B cell (primary cell): ENCODE measurements at regions not wholly inside any gene's neighbourhood (a gene's known extent, or its start where the extent isn't known, plus 50 kb on each side); places are given as distances from the start of the nearest gene placed in this dataset.

ENCODE experiments used
- ATAC-seq: fragments of 200-7000 bp; cut with Tn5 transposase; one replicate; pipeline ENCODE4 v1.10.0; 2021; ENCODE audit warnings: low read depth, mild to moderate bottlenecking, moderate number of reproducible peaks, moderate library complexity
- CTCF ChIA-PET: fragments of 350-600 bp; sonication (Branson Sonifier 250); formaldehyde crosslinking; loops from one replicate; lab custom pipeline; 2021; ENCODE audit warnings: antibody characterized with exemption, inconsistent platforms; lab: Charles Lee
- POLR2A ChIA-PET: fragments of 350-600 bp; sonication (Branson Sonifier 250); formaldehyde crosslinking; loops from one replicate; lab custom pipeline; 2021; ENCODE audit warnings: antibody characterized with exemption; lab: Charles Lee
- DNase-seq: peaks from one replicate; pipeline ENCODE4 v3.0.0; 2013
- H2AFZ ChIP-seq: 2 replicates; pipeline ENCODE4 v1.6.1; 2012; ENCODE audit warnings: mild to moderate bottlenecking, low read depth, low read length; ENCODE audit not compliant: insufficient read depth, poor library complexity, severe bottlenecking
- H3K27ac ChIP-seq, 2 donors: 1 replicate in 1 of 2; 2 replicates in 1 of 2; pipeline ENCODE4 v1.5.1; 2012 to 2013; ENCODE audit warnings: low read length in 2 of 2, mild to moderate bottlenecking in 2 of 2, moderate library complexity in 1 of 2
- H3K27me3 ChIP-seq, 4 experiments: fragments of 200-600 bp in 1 of 4; sonication (generic) in 1 of 4; replicated peaks in 1 of 4; 1 replicate in 2 of 4; 2 replicates in 2 of 4; pipeline versions ENCODE4 v1.6.1 to v1.7.0; 2013 to 2016; ENCODE audit warnings: low read length in 3 of 4, mild to moderate bottlenecking in 2 of 4, mixed read lengths in 1 of 4, moderate library complexity in 1 of 4; ENCODE audit not compliant: insufficient read depth in 4 of 4, control insufficient read depth in 3 of 4; ENCODE audit errors: control extremely low read depth in 1 of 4
- H3K36me3 ChIP-seq, 2 experiments: replicated peaks in 1 of 2; 1 replicate in 1 of 2; 2 replicates in 1 of 2; pipeline versions ENCODE4 v1.6.1 to v1.7.1; 2013; ENCODE audit warnings: low read length in 1 of 2; ENCODE audit not compliant: insufficient read depth in 2 of 2, control insufficient read depth in 1 of 2; ENCODE audit errors: control extremely low read depth in 1 of 2, extremely low read depth in 1 of 2
- H3K4me1 ChIP-seq, 2 donors: fragments of 200-600 bp in 1 of 2; sonication (generic) in 1 of 2; 1 replicate in 1 of 2; 2 replicates in 1 of 2; pipeline versions ENCODE4 v1.5.1 to v1.6.1; 2013 to 2017; ENCODE audit warnings: low read length in 2 of 2; ENCODE audit not compliant: control insufficient read depth in 2 of 2, insufficient read depth in 2 of 2
- H3K4me2 ChIP-seq: replicated peaks from 2 replicates; pipeline ENCODE3; 2012; ENCODE audit warnings: mild to moderate bottlenecking, low read depth, low read length; ENCODE audit not compliant: poor library complexity, severe bottlenecking
- H3K4me3 ChIP-seq, 5 experiments: fragments of 200-600 bp in 1 of 5; sonication (generic) in 1 of 5; 1 replicate in 3 of 5; 2 replicates in 2 of 5; pipeline versions ENCODE4 v1.5.1 to v1.7.0; 2011 to 2016; ENCODE audit warnings: low read length in 4 of 5, mild to moderate bottlenecking in 4 of 5, low read depth in 2 of 5, control low read depth in 1 of 5, moderate library complexity in 1 of 5; ENCODE audit not compliant: insufficient read depth in 1 of 5; ENCODE audit errors: control extremely low read depth in 1 of 5, extremely low read depth in 1 of 5
- H3K79me2 ChIP-seq: fragments of 200-600 bp; sonication (generic); one replicate; pipeline ENCODE4 v1.6.0; 2016; ENCODE audit warnings: low read length; ENCODE audit not compliant: control insufficient read depth, insufficient read depth
- H3K9ac ChIP-seq: fragments of 200-600 bp; sonication (generic); 2 replicates; pipeline ENCODE4 v1.6.1; 2017; ENCODE audit warnings: mild to moderate bottlenecking, low read length, moderate library complexity
- H3K9me3 ChIP-seq, 3 donors: one replicate each; pipeline versions ENCODE4 v1.6.1 to v1.7.1; 2013; ENCODE audit warnings: low read length in 2 of 3; ENCODE audit not compliant: control insufficient read depth in 2 of 3, insufficient read depth in 1 of 3; ENCODE audit errors: control extremely low read depth in 1 of 3
- H4K20me1 ChIP-seq: 2 replicates; pipeline ENCODE4 v1.6.0; 2012; ENCODE audit warnings: mild to moderate bottlenecking, low read length; ENCODE audit not compliant: insufficient read depth, control insufficient read depth, poor library complexity, severe bottlenecking
- H3K27ac Mint-ChIP-seq: one replicate; pipeline ENCODE4 v1.8.0; 2021; ENCODE audit warnings: mixed read lengths
- H3K27me3 Mint-ChIP-seq: one replicate; pipeline ENCODE4 v1.8.0; 2021; ENCODE audit warnings: mixed read lengths
- H3K4me1 Mint-ChIP-seq: one replicate; pipeline ENCODE4 v1.8.0; 2021; ENCODE audit warnings: mixed read lengths
- H3K4me3 Mint-ChIP-seq: one replicate; pipeline ENCODE4 v1.8.0; 2021; ENCODE audit warnings: mixed read lengths
- H3K9me3 Mint-ChIP-seq: one replicate; pipeline ENCODE4 v1.8.0; 2022; ENCODE audit warnings: mixed read lengths; ENCODE audit not compliant: insufficient read depth
- EZH2 ChIP-seq: IDR thresholded peaks from 2 replicates; pipeline ENCODE4 v1.6.1; 2012; ENCODE audit warnings: borderline replicate concordance, low read depth, mild to moderate bottlenecking, moderate library complexity, low read length; ENCODE audit not compliant: insufficient read depth, poor library complexity, severe bottlenecking
- WGBS: methylation state at CpG from one replicate; pipeline ENCODE4 v1.1.5; 2013; ENCODE audit warnings: missing lambda C conversion rate; ENCODE audit not compliant: insufficient coverage; 5-methylcytosine and 5-hydroxymethylcytosine counted together
- intact Hi-C: fragments of 100-400 bp; cut with micrococcal nuclease; formaldehyde crosslinking; loops from one replicate; pipeline ENCODE4 v1.10.0; 2022
- TF ChIP-seq, protein P1 (sequence below): fragments of 200-600 bp; IDR thresholded peaks from one replicate; pipeline ENCODE4 v1.8.0; 2022; ENCODE audit warnings: antibody characterized with exemption, mild to moderate bottlenecking

DNA sequence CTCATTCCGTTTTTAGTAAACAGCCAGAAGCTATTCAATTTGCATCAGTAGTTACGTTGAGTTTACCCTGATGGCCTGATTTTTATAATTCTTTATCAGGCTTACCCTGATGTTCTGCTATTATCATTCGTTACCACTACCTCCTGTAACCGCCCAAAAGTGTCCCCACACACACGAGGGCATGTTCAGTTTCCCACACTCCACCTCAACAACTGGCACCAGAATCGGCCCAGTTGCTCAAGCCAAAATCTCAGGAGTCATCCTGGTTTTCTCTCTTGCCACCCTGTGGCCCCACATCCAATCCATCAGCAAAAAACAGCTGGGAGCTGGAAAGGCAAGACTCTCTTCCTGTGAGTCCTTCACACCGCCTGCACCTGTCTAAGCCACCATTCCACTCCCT lies 102.9 kb upstream of the RAB6C start:
- no peaks in the 10 kb centered on the region for H3K9me3 Mint-ChIP-seq
- 86% methylated on average over 6 of the region's 7 CpGs for WGBS
- Histone ChIP-seq H3K4me1 (peaks cover 7 to 15% of the 10 kb centered on the region in 2 donors), H2AFZ (peak overlapping the region; percentile 99), H3K27ac (peak overlapping the region in 1 of 2 donors; percentile 78), H3K36me3 (no peaks in the 10 kb centered on the region), H4K20me1 (no peaks in the 10 kb centered on the region), H3K79me2 (no peaks in the 10 kb centered on the region), H3K27me3 (no peaks in the 10 kb centered on the region), H3K9me3 (no peaks in the 10 kb centered on the region), H3K9ac (peak overlapping the region; percentile 95), H3K4me3 (peak overlapping the region in 3 of 5 experiments; percentile 93 to 94 (median 94)), H3K4me2 (peak overlapping the region; percentile 83)
- ATAC-seq: no peak
- ChIA-PET CTCF (interaction anchor here (0.7 to 1.8 kb wide), 3 partner anchors 9 to 26 kb away, joined by 3 to 4 read pairs (median 3); no protein-coding TSS in a partner anchor), POLR2A (interaction anchor here (0.9 kb wide), 1 partner anchor 465 kb away, joined by 5 read pairs; the partner anchor contains the start of gene IMP4)
- no peak for DNase-seq
- H3K27ac Mint-ChIP-seq: peak overlapping the region; percentile 27
- H3K4me1 Mint-ChIP-seq: peaks cover 13% of the 10 kb centered on the region
- peaks cover 8% of the 10 kb centered on the region for H3K27me3 Mint-ChIP-seq
- TF ChIP-seq, protein P1, sequence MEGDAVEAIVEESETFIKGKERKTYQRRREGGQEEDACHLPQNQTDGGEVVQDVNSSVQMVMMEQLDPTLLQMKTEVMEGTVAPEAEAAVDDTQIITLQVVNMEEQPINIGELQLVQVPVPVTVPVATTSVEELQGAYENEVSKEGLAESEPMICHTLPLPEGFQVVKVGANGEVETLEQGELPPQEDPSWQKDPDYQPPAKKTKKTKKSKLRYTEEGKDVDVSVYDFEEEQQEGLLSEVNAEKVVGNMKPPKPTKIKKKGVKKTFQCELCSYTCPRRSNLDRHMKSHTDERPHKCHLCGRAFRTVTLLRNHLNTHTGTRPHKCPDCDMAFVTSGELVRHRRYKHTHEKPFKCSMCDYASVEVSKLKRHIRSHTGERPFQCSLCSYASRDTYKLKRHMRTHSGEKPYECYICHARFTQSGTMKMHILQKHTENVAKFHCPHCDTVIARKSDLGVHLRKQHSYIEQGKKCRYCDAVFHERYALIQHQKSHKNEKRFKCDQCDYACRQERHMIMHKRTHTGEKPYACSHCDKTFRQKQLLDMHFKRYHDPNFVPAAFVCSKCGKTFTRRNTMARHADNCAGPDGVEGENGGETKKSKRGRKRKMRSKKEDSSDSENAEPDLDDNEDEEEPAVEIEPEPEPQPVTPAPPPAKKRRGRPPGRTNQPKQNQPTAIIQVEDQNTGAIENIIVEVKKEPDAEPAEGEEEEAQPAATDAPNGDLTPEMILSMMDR: no peak
- no peak for TF ChIP-seq EZH2
- intact Hi-C loops: loop anchor here (5.0 kb wide), 1 partner anchor 466 kb away; the partner anchor contains the start of gene IMP4
- H3K4me3 Mint-ChIP-seq: peak overlapping the region; percentile 32

DNA sequence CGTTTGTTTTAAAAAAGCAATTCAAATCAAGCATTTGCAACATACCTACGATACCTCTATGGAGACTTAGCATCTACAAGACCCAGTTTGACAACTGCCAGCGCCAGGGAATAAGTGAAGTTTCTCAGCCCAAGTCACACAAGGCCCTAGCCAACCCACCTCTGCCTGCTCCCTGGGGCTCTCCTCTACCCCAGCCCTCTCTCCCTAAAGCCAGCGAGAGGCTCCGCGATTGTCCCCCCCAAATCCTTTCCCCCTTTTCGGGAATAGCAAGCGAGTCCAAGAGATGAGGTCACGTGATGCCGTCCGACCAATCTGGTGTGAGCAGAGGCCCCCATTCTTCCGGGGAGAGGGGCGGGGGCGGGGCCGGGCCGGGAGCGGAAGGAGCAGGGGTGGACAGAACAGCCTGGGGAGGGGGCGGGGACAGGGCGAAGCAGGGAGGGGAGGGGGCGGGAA lies 102.2 kb upstream of the RAB6C start:
- no peaks in the 10 kb centered on the region for H3K79me2 ChIP-seq
- peak overlapping the region; percentile 88 to 94 (median 93) for H3K4me3 ChIP-seq
- ChIA-PET POLR2A (interaction anchor here (0.7 to 0.9 kb wide), 2 partner anchors 465 to 843 kb away, joined by 5 to 10 read pairs; partner anchors contain the start of gene IMP4), CTCF (interaction anchor here (1.1 to 1.8 kb wide), 2 partner anchors 8 to 27 kb away, joined by 4 read pairs; no protein-coding TSS in a partner anchor)
- peak overlapping the region; percentile 95 for H3K9ac ChIP-seq
- H3K9me3 Mint-ChIP-seq: no peaks in the 10 kb centered on the region
- no peaks in the 10 kb centered on the region for H3K9me3 ChIP-seq
- peak overlapping the region; percentile 92 for H3K27ac Mint-ChIP-seq
- no peaks in the 10 kb centered on the region for H4K20me1 ChIP-seq
- H3K4me1 Mint-ChIP-seq: peaks cover 13% of the 10 kb centered on the region
- TF ChIP-seq, protein P1: no peak
- no peak for TF ChIP-seq EZH2
- intact Hi-C loops: loop anchor here (5.0 kb wide), 1 partner anchor 465 kb away; the partner anchor contains the start of gene IMP4
- DNase-seq (peak; percentile 92), ATAC-seq (peak; percentile 95)
- peaks cover 4% of the 10 kb centered on the region for H3K27me3 Mint-ChIP-seq
- peak overlapping the region; percentile 97 for H3K4me3 Mint-ChIP-seq
- 0% methylated on average over 6 of the region's 20 CpGs for WGBS
- H2AFZ ChIP-seq: peak overlapping the region; percentile 99
- no peaks in the 10 kb centered on the region for H3K36me3 ChIP-seq
- H3K27me3 ChIP-seq: no peaks in the 10 kb centered on the region
- H3K4me1 ChIP-seq: peaks cover 7 to 15% of the 10 kb centered on the region in 2 donors
- peak overlapping the region; percentile 54 to 78 for H3K27ac ChIP-seq
- H3K4me2 ChIP-seq: peak overlapping the region; percentile 83
